Osteocyte (in vitro differentiated cells): ENCODE measurements at regions not wholly inside any gene's neighbourhood (a gene's known extent, or its start where the extent isn't known, plus 50 kb on each side); places are given as distances from the start of the nearest gene placed in this dataset.

Source experiments
- DNase-seq: peaks from one replicate; pipeline ENCODE4 v3.0.0; 2021; ENCODE audit warnings: mixed read lengths; ENCODE audit not compliant: unreplicated experiment; ENCODE audit errors: extremely low spot score
- H3K27ac Mint-ChIP-seq: one replicate; pipeline ENCODE4 v1.8.0; 2021; ENCODE audit warnings: mild to moderate bottlenecking, mixed read lengths; ENCODE audit not compliant: unreplicated experiment
- H3K27me3 Mint-ChIP-seq: one replicate; pipeline ENCODE4 v1.8.0; 2021; ENCODE audit warnings: mixed read lengths; ENCODE audit not compliant: unreplicated experiment
- H3K36me3 Mint-ChIP-seq: one replicate; pipeline ENCODE4 v1.8.0; 2021; ENCODE audit warnings: mixed read lengths; ENCODE audit not compliant: unreplicated experiment
- H3K4me1 Mint-ChIP-seq: one replicate; pipeline ENCODE4 v1.8.0; 2021; ENCODE audit warnings: mixed read lengths; ENCODE audit not compliant: unreplicated experiment
- H3K4me3 Mint-ChIP-seq: one replicate; pipeline ENCODE4 v1.8.0; 2021; ENCODE audit warnings: mild to moderate bottlenecking, moderate library complexity, mixed read lengths; ENCODE audit not compliant: unreplicated experiment
- H3K9me3 Mint-ChIP-seq: one replicate; pipeline ENCODE4 v1.8.0; 2021; ENCODE audit warnings: mixed read lengths; ENCODE audit not compliant: unreplicated experiment
- TF ChIP-seq, protein P1 (sequence below): fragments of 200-600 bp; sonication (generic); IDR thresholded peaks from 2 replicates; pipeline ENCODE4 v1.5.0; 2021; ENCODE audit warnings: antibody characterized with exemption, mild to moderate bottlenecking, moderate library complexity

DNA sequence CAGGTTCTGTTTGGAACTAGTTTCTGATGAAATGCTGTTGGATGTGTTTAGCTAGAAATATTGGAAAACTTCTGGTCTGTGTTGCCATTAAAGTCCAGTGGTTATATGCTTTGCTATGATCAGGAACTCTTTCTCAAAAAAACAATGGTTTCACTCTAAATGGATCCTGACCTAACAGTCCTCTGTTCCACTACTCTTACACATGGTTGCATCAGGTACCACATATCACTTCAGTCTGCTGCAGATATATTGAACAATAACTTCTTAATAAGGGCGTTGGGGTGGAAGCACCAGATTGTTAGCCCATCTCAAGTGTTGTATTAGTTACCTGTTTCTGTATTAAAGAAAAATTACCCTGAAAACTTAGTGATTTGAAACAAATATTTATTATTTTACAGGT lies 676.6 kb upstream of the GCFC2 start:
- Mint-ChIP-seq H3K36me3 (no peaks in the 10 kb centered on the region), H3K27ac (no peak overlapping the region), H3K9me3 (no peaks in the 10 kb centered on the region), H3K4me3 (no peak overlapping the region), H3K27me3 (no peaks in the 10 kb centered on the region), H3K4me1 (no peaks in the 10 kb centered on the region)
- TF ChIP-seq, protein P1, sequence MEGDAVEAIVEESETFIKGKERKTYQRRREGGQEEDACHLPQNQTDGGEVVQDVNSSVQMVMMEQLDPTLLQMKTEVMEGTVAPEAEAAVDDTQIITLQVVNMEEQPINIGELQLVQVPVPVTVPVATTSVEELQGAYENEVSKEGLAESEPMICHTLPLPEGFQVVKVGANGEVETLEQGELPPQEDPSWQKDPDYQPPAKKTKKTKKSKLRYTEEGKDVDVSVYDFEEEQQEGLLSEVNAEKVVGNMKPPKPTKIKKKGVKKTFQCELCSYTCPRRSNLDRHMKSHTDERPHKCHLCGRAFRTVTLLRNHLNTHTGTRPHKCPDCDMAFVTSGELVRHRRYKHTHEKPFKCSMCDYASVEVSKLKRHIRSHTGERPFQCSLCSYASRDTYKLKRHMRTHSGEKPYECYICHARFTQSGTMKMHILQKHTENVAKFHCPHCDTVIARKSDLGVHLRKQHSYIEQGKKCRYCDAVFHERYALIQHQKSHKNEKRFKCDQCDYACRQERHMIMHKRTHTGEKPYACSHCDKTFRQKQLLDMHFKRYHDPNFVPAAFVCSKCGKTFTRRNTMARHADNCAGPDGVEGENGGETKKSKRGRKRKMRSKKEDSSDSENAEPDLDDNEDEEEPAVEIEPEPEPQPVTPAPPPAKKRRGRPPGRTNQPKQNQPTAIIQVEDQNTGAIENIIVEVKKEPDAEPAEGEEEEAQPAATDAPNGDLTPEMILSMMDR = no peak
- DNase-seq = no peak

DNA sequence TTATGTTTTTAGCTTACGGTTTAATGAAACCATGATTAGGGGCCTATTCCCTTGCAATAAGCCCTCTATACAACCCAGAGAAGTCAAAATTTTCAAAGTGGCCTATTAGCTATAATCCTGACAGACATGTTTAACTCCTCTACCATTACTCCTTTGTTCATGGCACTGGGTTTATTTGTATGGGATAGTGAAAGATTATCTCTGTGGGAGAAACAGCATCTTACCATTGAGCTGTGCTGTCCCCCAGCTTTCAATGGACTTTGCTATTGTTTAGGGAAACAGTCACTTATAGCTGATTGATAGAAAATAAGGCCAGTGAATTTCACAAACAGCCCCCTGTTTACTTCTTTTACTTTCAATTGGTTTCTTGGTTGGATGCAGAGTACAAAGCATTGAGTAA lies 675.2 kb upstream of the GCFC2 start:
- Mint-ChIP-seq H3K4me3 (no peak overlapping the region), H3K27me3 (no peaks in the 10 kb centered on the region), H3K4me1 (no peaks in the 10 kb centered on the region), H3K9me3 (no peaks in the 10 kb centered on the region), H3K36me3 (no peaks in the 10 kb centered on the region), H3K27ac (no peak overlapping the region)
- TF ChIP-seq, protein P1 = no peak
- no peak for DNase-seq

DNA sequence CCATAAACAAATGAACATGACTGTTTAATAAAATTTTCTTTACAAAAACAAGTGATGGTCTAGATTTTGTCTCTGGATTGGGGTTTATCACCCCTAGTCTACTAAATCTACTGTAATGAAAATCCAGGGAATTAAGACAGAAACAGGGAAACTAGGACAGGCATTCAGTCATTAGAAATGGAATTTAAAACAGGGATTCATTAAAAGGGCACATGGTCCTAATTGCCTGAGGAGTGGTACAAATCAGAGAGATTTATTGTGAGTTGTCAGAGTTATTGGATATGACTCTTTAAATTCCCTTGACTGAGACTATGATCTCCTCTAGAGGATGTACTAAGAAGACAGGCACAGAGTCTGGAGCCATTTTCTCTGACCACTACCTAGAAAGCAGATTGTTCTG lies 670.9 kb upstream of the GCFC2 start:
- Mint-ChIP-seq H3K27me3 (no peaks in the 10 kb centered on the region), H3K27ac (no peak overlapping the region), H3K36me3 (no peaks in the 10 kb centered on the region), H3K4me1 (no peaks in the 10 kb centered on the region), H3K4me3 (no peak overlapping the region), H3K9me3 (no peaks in the 10 kb centered on the region)
- TF ChIP-seq, protein P1 = no peak
- DNase-seq = no peak

DNA sequence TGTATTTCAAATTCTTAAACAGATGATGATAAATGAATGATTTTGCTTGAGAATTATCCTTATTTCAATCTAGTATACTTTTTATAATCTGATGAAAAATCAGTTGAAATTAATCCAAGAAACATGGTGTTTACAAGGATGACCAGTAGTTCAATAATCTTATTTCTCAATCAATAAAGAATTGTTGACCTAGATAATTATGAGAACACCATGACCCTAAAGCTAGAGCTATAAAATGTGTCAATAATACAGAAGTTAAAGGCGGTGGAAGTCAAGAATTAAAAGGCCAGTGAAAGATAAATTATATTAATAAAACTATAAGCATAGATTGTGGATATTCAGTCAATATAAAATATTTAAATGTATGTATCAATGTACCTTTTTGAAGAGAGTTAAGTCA lies 667.4 kb upstream of the GCFC2 start:
- no peaks in the 10 kb centered on the region for H3K4me1 Mint-ChIP-seq
- no peaks in the 10 kb centered on the region for H3K36me3 Mint-ChIP-seq
- no peak for DNase-seq
- no peak overlapping the region for H3K4me3 Mint-ChIP-seq
- TF ChIP-seq, protein P1 = no peak
- no peak overlapping the region for H3K27ac Mint-ChIP-seq
- no peaks in the 10 kb centered on the region for H3K27me3 Mint-ChIP-seq
- no peaks in the 10 kb centered on the region for H3K9me3 Mint-ChIP-seq

DNA sequence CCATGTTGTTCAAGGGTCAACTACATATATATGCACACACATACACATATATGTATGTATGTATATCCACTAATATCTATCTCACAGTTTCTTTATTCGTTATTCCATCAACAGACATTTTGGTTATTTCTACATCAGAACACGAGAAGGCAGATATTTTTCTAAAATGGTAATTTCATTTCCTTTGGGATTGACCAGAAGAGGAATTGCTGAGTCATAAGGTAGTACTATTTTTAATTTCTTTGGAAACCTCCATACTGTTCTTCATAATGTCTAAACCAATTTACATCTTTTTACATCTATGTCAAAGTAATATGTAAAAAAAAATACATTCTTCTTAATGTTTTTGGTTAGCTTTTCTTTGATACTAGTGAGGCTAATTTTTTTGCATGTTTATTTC lies 630.7 kb upstream of the GCFC2 start:
- no peaks in the 10 kb centered on the region for H3K27me3 Mint-ChIP-seq
- TF ChIP-seq, protein P1 = no peak
- no peaks in the 10 kb centered on the region for H3K36me3 Mint-ChIP-seq
- no peak for DNase-seq
- no peaks in the 10 kb centered on the region for H3K4me1 Mint-ChIP-seq
- H3K4me3 Mint-ChIP-seq = no peak overlapping the region
- H3K27ac Mint-ChIP-seq = no peak overlapping the region
- H3K9me3 Mint-ChIP-seq = peaks cover 9% of the 10 kb centered on the region
